Thyroid gland (tissue), 4 donors: ENCODE measurements at regions not wholly inside any gene's neighbourhood (a gene's known extent, or its start where the extent isn't known, plus 50 kb on each side); places are given as distances from the start of the nearest gene placed in this dataset.

Source experiments
- CTCF ChIP-seq, 6 experiments: fragments of 200-600 bp in 3 of 6; fragments of 450-650 bp in 3 of 6; sonication (generic) in 3 of 6; IDR thresholded peaks; one replicate each; pipeline ENCODE4 v1.5.1; 2016 to 2019; ENCODE audit warnings: antibody characterized with exemption in 6 of 6, mild to moderate bottlenecking in 2 of 6, inconsistent platforms in 1 of 6, moderate library complexity in 1 of 6
- POLR2A ChIP-seq, 2 donors: fragments of 450-650 bp; IDR thresholded peaks; one replicate each; pipeline ENCODE4 v1.6.1; 2017; ENCODE audit warnings: antibody characterized with exemption in 2 of 2, mild to moderate bottlenecking in 2 of 2, moderate library complexity in 1 of 2

- TF ChIP-seq POLR2A (IDR thresholded peaks at IDR 0.05) (no peak), CTCF (IDR thresholded peaks at IDR 0.05) (no peak)
These were observed 101.4 kb downstream of the TMEM167A start for GRCh38 chr5:82975812-82976211.
